Neural crest cell (in vitro differentiated cells): ENCODE measurements at regions not wholly inside any gene's neighbourhood (a gene's known extent, or its start where the extent isn't known, plus 50 kb on each side); places are given as distances from the start of the nearest gene placed in this dataset.

Experiments
- DNase-seq: peaks from one replicate; pipeline ENCODE4 v3.0.0; 2021; ENCODE audit warnings: low read depth, mixed read lengths, low spot score
- H3K27ac Mint-ChIP-seq: one replicate; pipeline ENCODE4 v1.8.0; 2021; ENCODE audit warnings: mild to moderate bottlenecking, mixed read lengths; ENCODE audit not compliant: unreplicated experiment
- H3K27me3 Mint-ChIP-seq: 2 replicates; pipeline ENCODE4 v1.8.0; 2021; ENCODE audit warnings: low read depth, mild to moderate bottlenecking, mixed read lengths
- H3K36me3 Mint-ChIP-seq: 2 replicates; pipeline ENCODE4 v1.8.0; 2021; ENCODE audit warnings: low read depth, mild to moderate bottlenecking, mixed read lengths
- H3K4me1 Mint-ChIP-seq: 2 replicates; pipeline ENCODE4 v1.8.0; 2021; ENCODE audit warnings: mixed read lengths
- H3K4me3 Mint-ChIP-seq: one replicate; pipeline ENCODE4 v1.8.0; 2021; ENCODE audit warnings: mild to moderate bottlenecking, mixed read lengths
- H3K9me3 Mint-ChIP-seq: 2 replicates; pipeline ENCODE4 v1.8.0; 2021; ENCODE audit warnings: mixed read lengths
- CTCF ChIP-seq: fragments of 200-600 bp; sonication (generic); conservative IDR thresholded peaks from 2 replicates; pipeline ENCODE4 v1.5.0; 2021; ENCODE audit warnings: antibody characterized with exemption, mild to moderate bottlenecking

GRCh38 chr4:87901422-87901992 lies 68.7 kb downstream of the MEPE start:
- TF ChIP-seq CTCF: no peak
- Mint-ChIP-seq H3K27me3 (no peaks in the 10 kb centered on the region), H3K4me1 (peaks cover 11% of the 10 kb centered on the region), H3K36me3 (no peaks in the 10 kb centered on the region), H3K9me3 (no peaks in the 10 kb centered on the region), H3K27ac (no peak overlapping the region), H3K4me3 (no peak overlapping the region)
- DNase-seq: no peak

- H3K27ac Mint-ChIP-seq: no peak overlapping the region
- H3K27me3 Mint-ChIP-seq: no peaks in the 10 kb centered on the region
- H3K9me3 Mint-ChIP-seq: no peaks in the 10 kb centered on the region
- DNase-seq: no peak
- no peak for TF ChIP-seq CTCF
- no peak overlapping the region for H3K4me3 Mint-ChIP-seq
- no peaks in the 10 kb centered on the region for H3K36me3 Mint-ChIP-seq
- peaks cover 10% of the 10 kb centered on the region for H3K4me1 Mint-ChIP-seq
Observed at GRCh38 chr4:87904639-87905160, 70.8 kb upstream of the SPP1 start.

GRCh38 chr4:87908336-87908735 lies 67.2 kb upstream of the SPP1 start:
- Mint-ChIP-seq H3K36me3 (no peaks in the 10 kb centered on the region), H3K4me1 (peaks cover 44% of the 10 kb centered on the region), H3K9me3 (peaks cover 3% of the 10 kb centered on the region), H3K4me3 (no peak overlapping the region), H3K27me3 (no peaks in the 10 kb centered on the region), H3K27ac (no peak overlapping the region)
- TF ChIP-seq CTCF: no peak
- no peak for DNase-seq

- peak overlapping the region; percentile 83 for H3K27ac Mint-ChIP-seq
- no peaks in the 10 kb centered on the region for H3K27me3 Mint-ChIP-seq
- H3K36me3 Mint-ChIP-seq: no peaks in the 10 kb centered on the region
- no peak for DNase-seq
- no peak for TF ChIP-seq CTCF
- peaks cover 3% of the 10 kb centered on the region for H3K9me3 Mint-ChIP-seq
- H3K4me3 Mint-ChIP-seq: peak overlapping the region; percentile 56
- H3K4me1 Mint-ChIP-seq: peaks cover 40% of the 10 kb centered on the region
Observed at GRCh38 chr4:87910795-87911194, 64.7 kb upstream of the SPP1 start.

- peaks cover 40% of the 10 kb centered on the region for H3K4me1 Mint-ChIP-seq
- peaks cover 3% of the 10 kb centered on the region for H3K9me3 Mint-ChIP-seq
- peak overlapping the region; percentile 56 for H3K4me3 Mint-ChIP-seq
- H3K36me3 Mint-ChIP-seq: no peaks in the 10 kb centered on the region
- H3K27me3 Mint-ChIP-seq: no peaks in the 10 kb centered on the region
- no peak for DNase-seq
- TF ChIP-seq CTCF: no peak
- H3K27ac Mint-ChIP-seq: peak overlapping the region; percentile 83
Observed at GRCh38 chr4:87911252-87911774, 64.2 kb upstream of the SPP1 start.
